ENCODE measurements at regions not wholly inside any gene's neighbourhood (a gene's known extent, or its start where the extent isn't known, plus 50 kb on each side); places are given as distances from the start of the nearest gene placed in this dataset.

GRCh38 chr21:15247613-15248012, 182.8 kb upstream of the NRIP1 start:
- no peak for DNase-seq

GRCh38 chr21:15249285-15249993, 184.6 kb upstream of the NRIP1 start:
- DNase-seq, result no peak

- no peak for DNase-seq
Observed at GRCh38 chr21:15250384-15250783, 185.6 kb upstream of the NRIP1 start.

GRCh38 chr21:15252431-15252830, 187.6 kb upstream of the NRIP1 start:
- no peak for DNase-seq

GRCh38 chr21:15254111-15254510, 189.3 kb upstream of the NRIP1 start:
- no peak for DNase-seq

GRCh38 chr21:15255261-15255660, 190.5 kb upstream of the NRIP1 start:
- DNase-seq, result no peak

- DNase-seq, result no peak
Observed at GRCh38 chr21:15255763-15256162, 191.0 kb upstream of the NRIP1 start.

- DNase-seq, result no peak
Observed at GRCh38 chr21:15256996-15257395, 192.2 kb upstream of the NRIP1 start.

- DNase-seq, result no peak
Observed at GRCh38 chr21:15257646-15258045, 192.8 kb upstream of the NRIP1 start.

GRCh38 chr21:15259824-15260223, 195.0 kb upstream of the NRIP1 start:
- DNase-seq, result no peak

GRCh38 chr21:15260604-15261003, 195.8 kb upstream of the NRIP1 start:
- no peak for DNase-seq

- no peak for DNase-seq
Observed at GRCh38 chr21:15264084-15264665, 199.4 kb upstream of the NRIP1 start.

GRCh38 chr21:15272171-15272570, 207.4 kb upstream of the NRIP1 start:
- DNase-seq, result no peak

GRCh38 chr21:15272591-15272990, 207.8 kb upstream of the NRIP1 start:
- DNase-seq, result no peak

- no peak for DNase-seq
Observed at GRCh38 chr21:15273244-15273643, 208.4 kb upstream of the NRIP1 start.

GRCh38 chr21:15274701-15275485, 210.1 kb upstream of the NRIP1 start:
- no peak for DNase-seq

GRCh38 chr21:15275615-15276235, 210.9 kb upstream of the NRIP1 start:
- DNase-seq, result no peak

GRCh38 chr21:15276243-15276642, 211.4 kb upstream of the NRIP1 start:
- DNase-seq, result no peak

GRCh38 chr21:15277466-15277865, 212.7 kb upstream of the NRIP1 start:
- no peak for DNase-seq

- DNase-seq, result no peak
Observed at GRCh38 chr21:15278279-15278678, 213.5 kb upstream of the NRIP1 start.

GRCh38 chr21:15278851-15279250, 214.1 kb upstream of the NRIP1 start:
- DNase-seq, result no peak

- no peak for DNase-seq
Observed at GRCh38 chr21:15279482-15279881, 214.7 kb upstream of the NRIP1 start.

GRCh38 chr21:15281714-15282113, 216.9 kb upstream of the NRIP1 start:
- DNase-seq, result no peak

- DNase-seq, result no peak
Observed at GRCh38 chr21:15282665-15283064, 217.9 kb upstream of the NRIP1 start.

Data from activated naive CD4-positive, alpha-beta T cell (primary cell).